Kidney tubule cell (primary cell): ENCODE measurements at regions not wholly inside any gene's neighbourhood (a gene's known extent, or its start where the extent isn't known, plus 50 kb on each side); places are given as distances from the start of the nearest gene placed in this dataset.
"Not testable (repeated sequence)": the region's sequence is repeated elsewhere in the genome, so short reads cannot be mapped to it uniquely, and the experiment has no call there.

ENCODE experiments used
- DNase-seq: peaks from one replicate; pipeline ENCODE4 v3.0.0-alpha.2; 2018; ENCODE audit warnings: low spot score

DNA sequence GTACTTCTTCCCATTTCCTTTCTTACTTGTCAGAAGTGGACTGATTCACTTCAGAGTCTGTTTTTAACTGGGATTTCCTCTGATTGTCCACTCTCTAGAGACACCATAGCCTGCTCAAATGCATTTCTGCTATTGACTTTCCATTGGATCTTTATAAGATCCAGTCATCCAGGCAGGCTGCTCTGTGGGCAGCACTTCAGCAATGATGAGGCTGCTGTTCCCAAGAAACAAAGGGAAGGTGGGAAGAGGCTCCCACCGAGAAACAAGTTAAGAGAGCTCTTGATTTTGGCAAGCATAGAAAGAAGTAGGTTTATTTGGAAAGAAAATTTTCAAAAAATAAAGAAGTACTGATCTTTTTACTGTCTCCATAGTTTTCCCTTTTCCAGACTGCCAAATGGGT lies 125.8 kb upstream of the STARD13 start:
- no peak for DNase-seq

- no peak for DNase-seq
Observed at GRCh38 chr13:33415822-33416221, 130.3 kb upstream of the STARD13 start.

- DNase-seq = not testable (repeated sequence)
Observed at GRCh38 chr13:33418224-33418953, 132.8 kb upstream of the STARD13 start.

GRCh38 chr13:33420117-33420516 lies 134.6 kb upstream of the STARD13 start:
- DNase-seq = not testable (repeated sequence)

DNA sequence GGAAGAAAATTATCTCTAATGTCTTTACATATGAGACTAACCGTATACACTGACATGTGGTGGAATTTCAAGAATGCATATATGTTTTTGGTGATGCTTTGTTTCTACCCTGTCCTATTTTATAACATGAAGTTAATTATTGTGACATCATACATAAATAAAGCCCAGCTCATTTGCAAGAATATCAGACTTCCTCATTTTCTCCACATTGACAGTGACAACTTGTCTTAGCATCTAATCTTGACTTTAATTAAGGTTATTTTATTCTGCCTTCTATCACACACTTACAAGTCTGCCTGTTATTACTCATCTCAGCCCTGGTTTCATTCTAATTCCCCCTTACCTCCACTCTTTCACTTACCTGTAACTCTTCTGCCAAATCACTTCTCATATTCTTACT lies 140.6 kb upstream of the STARD13 start:
- no peak for DNase-seq

DNA sequence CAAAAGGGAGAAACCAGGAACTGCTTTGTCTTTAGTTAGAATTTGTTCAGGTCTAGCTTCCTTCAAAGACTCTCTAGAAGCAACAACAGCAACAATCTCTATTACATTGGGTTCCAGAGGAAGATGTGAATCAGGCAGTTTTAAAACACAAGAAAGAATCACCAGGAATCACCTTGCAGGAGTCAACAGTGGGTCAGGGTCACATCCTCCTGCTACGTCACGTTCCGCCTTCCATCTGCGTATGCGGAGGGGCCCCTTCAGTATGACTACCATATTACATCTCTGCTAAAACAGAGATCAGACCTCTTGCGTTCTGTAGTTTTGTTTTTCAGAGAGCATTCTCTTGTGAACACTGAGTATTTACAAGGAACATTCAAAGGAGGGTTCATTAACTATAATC lies 147.8 kb upstream of the STARD13 start:
- DNase-seq = no peak

GRCh38 chr13:33434676-33435075 lies 149.1 kb upstream of the STARD13 start:
- no peak for DNase-seq

DNA sequence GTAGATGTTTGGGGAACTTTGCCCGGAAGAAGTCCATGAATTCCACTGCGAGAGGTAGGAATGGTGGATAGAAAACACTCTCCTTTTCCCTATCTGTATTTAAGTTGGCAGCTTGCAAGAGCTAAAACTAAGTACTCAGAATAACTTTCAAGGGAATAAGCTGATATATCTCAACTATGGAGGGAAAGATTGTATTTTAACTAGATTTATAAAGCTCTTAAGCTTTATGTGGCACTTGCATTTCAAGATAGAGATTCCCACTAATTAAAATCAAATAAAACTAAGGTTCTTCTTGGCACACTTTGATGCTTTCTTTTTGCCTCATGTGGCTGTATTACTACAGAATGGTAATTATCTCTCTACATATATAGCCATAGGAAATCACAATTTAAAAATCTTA lies 149.7 kb upstream of the STARD13 start:
- no peak for DNase-seq

GRCh38 chr13:33438918-33439317 lies 153.4 kb upstream of the STARD13 start:
- no peak for DNase-seq

DNA sequence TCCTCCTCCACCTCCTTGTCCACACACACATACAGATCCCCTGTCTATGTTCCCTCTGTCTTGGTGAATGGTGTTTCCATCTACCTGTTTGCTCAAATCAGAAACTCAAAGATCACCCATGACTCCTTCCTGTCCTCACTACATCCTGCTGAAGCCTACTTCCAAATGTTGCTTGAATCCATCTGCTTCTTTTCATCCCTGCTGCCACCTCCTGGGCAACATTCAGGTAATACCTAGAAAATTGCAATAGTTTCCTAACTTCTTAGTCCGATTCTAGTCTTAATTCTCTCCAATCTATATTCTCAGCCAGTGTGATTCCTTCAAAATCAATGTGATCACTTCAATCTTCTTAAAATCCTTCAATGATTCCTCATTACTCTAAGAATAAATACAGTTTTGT lies 155.5 kb upstream of the STARD13 start:
- peak; percentile 72 for DNase-seq

- DNase-seq = no peak
Observed at GRCh38 chr13:33445024-33445423, 159.5 kb upstream of the STARD13 start.

DNA sequence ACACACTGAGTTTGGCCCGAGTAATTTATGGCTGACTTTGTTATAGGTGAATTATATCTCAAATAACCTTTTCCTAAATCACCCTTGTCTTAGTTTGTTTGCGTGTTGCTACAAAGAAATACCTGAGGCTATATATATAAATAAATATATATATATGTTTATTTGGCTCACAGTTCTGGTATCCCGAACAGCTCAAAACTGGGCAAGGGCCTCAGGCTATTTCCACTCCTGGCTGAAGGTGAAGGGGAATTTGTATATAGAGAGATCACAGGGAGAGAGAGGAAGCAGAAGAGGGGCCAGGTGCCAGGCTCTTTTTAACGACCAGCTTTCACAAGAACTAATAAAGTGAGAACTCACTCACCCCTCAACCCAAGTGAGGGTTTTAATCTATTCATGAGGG lies 159.9 kb upstream of the STARD13 start:
- no peak for DNase-seq

DNA sequence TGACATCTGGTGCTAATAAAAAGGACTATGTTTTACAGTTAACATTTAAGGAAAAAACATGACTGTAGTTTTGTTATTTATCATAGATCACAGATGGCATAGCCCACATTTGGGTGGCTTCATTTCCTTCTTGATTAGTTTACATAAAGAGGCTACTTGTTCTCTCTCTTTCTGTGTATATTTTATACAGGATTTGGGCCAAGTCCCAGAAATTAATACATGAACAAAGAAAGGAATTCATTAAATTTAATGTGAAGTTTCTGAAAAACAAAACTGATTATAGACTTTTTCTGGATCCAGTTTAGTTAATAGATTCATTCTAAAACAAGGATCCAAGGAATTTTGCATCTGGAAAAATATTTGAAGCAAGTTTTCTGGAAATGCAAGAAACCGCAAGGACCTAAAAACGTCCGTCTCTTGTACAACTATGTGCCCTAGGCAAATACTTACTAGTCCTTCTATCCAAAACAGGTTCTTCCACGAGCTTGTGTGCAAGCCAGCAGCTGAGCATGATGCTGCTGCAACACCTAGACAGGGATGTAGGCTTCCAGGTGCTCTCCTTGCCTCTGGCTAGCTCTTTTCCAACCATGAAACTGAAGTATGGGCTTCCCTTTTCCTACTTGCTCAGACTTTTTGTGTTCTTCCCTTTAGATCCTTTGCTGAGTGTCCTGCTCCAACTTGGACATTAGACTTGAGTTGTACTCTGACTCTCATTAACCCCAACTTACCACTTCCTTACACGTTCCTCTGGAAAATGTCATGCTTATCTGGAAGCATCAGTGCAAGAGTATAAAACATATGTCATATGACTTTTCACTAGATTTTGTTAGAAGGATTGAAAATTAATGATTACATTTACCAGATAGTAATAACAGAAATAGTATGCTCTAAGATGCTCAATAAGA lies 161.5 kb upstream of the STARD13 start:
- DNase-seq = no peak

DNA sequence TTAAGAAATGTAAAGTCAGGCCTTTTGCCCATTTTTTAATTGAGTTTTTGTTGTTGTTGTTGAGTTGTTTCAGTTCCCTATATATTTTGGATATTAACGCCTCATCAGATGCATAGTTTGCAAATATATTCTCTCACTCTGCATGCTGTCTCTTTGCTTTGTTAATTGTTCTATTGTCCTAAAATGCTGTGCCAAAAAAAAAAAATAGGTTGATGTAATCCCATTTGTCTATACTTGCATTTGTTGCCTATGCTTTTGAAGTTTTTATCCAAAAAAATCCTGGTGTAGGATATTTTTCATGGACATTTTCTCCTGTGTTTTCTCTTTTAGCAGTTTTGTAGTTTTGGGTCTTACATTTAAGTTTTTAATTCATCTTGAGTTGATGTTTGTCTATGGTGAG lies 163.3 kb upstream of the STARD13 start:
- DNase-seq = no peak

DNA sequence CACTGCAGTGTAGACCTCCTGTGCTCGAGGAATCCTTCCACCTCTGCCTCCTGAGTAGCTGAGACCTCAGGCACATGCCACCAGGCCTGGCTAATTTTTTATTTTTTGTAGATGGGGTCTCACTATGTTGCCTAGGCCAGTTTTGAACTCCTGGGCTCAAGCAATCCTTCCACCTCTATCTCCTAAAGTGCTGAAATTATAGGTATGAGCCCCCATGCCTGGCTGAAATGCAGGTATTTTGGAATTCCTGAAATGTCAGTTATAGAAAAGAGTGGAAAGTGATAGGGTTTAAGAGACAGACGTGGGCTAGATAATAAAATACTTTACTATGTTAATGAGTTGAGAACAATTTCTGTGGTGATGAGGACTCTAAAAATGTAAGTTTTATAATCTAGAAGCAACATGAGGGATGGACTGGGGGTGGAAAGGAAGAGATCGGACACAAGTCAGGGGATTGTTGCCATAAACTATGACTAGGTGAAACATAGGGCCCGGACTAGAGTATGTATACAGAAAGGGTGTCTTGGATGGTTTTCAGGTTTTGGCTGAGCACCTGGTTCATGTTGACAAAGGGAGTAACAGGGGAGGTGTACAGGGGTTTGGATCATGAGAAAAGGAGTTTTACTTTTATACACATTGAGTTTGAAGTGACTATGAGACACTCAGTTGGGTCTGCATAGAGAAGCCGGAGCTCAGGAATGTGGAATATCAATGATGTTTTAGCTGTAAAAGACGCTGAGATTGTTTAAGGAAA lies 165.6 kb upstream of the STARD13 start:
- DNase-seq = no peak

DNA sequence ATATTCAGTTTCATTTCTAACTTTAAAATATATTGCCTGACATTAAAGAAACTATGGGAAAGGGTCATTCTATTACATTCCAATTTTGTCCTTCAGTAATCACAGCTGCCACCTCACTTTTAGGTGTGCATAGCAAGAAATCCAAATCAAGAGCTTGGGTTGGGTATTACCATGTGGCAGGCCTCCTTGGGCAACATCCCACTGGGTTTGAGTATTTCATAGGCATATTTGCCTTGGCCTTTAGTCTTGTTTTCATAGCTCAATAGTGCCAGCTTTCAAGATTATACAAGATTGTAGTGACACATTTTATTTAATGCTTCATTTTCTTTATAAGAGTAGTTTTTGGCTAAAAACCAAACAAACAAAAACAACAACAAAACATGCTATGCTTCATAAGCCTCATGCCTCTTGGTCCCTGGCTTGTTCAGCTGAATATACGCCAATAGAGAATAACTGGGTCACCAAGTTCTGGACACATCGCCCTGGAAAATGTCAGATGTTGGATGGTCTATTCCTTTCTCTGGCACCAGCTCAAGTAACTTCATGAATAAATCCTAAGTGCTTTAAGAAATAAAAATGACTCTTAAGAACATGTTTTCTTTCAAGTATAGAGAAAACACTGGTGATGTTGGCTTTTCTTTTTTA lies 167.4 kb upstream of the STARD13 start:
- no peak for DNase-seq

- DNase-seq = no peak
Observed at GRCh38 chr13:33453936-33454335, 168.4 kb upstream of the STARD13 start.

DNA sequence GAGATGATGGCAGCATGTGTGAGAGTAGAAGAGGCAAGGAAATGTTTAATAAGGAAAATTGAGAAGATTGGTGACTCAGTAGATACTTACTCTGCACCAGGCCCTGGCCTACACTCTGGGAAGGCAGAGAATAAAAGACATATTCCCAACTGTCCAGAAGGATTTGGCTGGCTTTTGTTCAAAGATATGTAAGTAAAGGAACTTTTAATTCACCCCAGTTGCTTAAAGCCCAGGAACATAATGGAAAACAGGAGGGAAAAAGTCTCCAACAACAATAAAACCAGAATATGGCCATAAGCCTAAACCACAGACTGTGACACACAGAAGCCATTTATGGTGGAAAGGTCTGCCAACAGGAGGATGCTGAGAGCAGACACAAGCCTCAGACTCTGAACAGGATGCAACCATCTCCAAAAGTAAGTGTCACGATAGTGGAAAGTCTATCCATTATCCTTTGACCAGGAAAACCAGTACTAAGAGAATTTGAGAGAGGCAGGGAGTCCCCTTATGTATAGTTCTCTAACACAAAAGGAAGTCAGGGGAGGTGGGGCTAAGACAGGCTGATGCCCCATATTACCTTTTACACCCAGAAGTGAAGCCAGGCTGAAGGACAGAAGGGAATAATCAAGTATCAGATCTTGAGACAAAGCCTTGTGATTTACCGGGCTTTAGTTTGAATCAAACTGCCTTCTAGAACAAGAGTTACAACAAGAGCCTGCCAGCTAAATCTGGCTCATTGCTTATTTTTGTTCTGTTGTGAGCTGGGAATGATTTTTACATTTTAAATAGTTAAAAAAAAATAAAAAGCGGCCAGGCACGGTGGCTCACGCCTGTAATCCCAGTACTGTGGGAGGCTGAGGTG lies 169.5 kb upstream of the STARD13 start:
- DNase-seq = no peak

GRCh38 chr13:33459702-33460101 lies 174.1 kb upstream of the STARD13 start:
- no peak for DNase-seq

GRCh38 chr13:33462109-33462508 lies 176.6 kb upstream of the STARD13 start:
- DNase-seq = no peak

DNA sequence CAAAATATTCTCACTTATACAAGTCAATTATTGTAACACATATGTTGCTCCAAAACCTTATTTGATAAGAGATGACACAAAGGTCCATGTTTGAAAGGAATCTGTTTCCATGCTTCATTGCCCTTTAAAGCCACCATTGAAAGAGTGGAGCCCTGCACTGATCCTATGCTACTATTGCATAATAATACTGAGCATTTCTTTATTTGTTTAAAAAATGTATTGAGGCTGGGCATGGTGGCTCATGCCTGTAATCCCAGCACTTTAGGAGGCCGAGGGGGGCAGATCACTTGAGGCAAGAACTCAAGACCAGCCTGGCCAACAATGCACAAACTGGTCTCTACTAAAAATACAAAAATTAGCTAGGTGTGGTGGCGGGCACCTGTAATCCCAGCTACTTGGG lies 178.8 kb upstream of the STARD13 start:
- no peak for DNase-seq
